H1 (cell line): ENCODE measurements at regions not wholly inside any gene's neighbourhood (a gene's known extent, or its start where the extent isn't known, plus 50 kb on each side); places are given as distances from the start of the nearest gene placed in this dataset.

Experiments
- TF ChIP-seq, protein P1 (sequence below): IDR thresholded peaks from 2 replicates; pipeline ENCODE4 v1.6.1; 2011; ENCODE audit warnings: low read length, improper control_type of control experiment

DNA sequence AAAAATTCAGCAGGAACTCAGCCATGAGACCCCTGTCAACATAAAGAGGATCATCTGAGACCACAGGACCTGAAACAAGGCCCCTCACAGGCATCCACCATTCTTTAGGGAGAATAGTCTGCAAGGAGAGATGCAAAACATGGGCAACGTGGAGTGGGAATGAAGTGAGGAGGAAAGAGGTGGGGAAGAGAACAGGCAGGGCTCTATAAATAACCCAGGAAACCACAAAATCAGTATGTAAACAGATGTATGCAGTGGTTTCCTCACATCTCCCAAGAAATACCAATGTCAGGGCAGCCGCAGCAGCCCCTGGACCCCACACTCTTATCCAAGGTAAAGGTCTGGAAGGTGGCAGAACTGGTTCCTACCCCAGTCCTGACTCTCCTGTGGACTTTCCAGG lies 168.5 kb downstream of the EN1 start (continued):
- TF ChIP-seq, protein P1, sequence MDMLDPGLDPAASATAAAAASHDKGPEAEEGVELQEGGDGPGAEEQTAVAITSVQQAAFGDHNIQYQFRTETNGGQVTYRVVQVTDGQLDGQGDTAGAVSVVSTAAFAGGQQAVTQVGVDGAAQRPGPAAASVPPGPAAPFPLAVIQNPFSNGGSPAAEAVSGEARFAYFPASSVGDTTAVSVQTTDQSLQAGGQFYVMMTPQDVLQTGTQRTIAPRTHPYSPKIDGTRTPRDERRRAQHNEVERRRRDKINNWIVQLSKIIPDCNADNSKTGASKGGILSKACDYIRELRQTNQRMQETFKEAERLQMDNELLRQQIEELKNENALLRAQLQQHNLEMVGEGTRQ = no peak
